ENCODE measurements at regions not wholly inside any gene's neighbourhood (a gene's known extent, or its start where the extent isn't known, plus 50 kb on each side); places are given as distances from the start of the nearest gene placed in this dataset.

DNA sequence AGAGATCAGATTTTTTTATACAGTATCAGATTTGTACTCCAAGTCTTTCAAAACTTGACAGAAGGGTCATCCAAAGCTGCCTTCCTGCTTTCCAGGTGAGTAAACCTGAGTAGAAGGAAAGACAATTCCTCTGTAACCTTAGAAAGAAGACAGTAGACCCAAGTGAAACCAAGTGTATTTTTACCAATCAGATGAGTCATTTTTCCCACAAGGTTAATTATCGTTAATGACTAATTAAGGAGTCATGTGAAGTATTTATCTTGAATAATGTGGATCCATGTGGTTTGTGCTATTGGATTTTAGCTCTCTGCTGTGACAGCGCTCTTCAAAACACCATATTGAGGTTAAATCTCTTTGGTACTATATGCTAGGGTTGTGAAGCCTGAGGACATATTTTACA is 74.0 kb upstream of the PELI2 start:
- Histone ChIP-seq H3K27me3 (no peaks in the 10 kb centered on the region), H3K4me1 (no peaks in the 10 kb centered on the region), H3K9me3 (no peaks in the 10 kb centered on the region), H3K4me3 (replicated peaks in 1 of 3) (no peak overlapping the region), H3K27ac (no peak overlapping the region), H3K36me3 (no peaks in the 10 kb centered on the region)
- TF ChIP-seq POLR2A (IDR thresholded peaks at IDR 0.05), result no peak
- TF ChIP-seq, protein P1, sequence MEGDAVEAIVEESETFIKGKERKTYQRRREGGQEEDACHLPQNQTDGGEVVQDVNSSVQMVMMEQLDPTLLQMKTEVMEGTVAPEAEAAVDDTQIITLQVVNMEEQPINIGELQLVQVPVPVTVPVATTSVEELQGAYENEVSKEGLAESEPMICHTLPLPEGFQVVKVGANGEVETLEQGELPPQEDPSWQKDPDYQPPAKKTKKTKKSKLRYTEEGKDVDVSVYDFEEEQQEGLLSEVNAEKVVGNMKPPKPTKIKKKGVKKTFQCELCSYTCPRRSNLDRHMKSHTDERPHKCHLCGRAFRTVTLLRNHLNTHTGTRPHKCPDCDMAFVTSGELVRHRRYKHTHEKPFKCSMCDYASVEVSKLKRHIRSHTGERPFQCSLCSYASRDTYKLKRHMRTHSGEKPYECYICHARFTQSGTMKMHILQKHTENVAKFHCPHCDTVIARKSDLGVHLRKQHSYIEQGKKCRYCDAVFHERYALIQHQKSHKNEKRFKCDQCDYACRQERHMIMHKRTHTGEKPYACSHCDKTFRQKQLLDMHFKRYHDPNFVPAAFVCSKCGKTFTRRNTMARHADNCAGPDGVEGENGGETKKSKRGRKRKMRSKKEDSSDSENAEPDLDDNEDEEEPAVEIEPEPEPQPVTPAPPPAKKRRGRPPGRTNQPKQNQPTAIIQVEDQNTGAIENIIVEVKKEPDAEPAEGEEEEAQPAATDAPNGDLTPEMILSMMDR (IDR thresholded peaks at IDR 0.05), result no peak
- no peak for DNase-seq
- intact Hi-C loops (cut with DNase I), result no loop called here
- 90 to 97% methylated on average over 2 of the region's 2 CpGs for whole genome bisulfite sequencing, 2 donors

DNA sequence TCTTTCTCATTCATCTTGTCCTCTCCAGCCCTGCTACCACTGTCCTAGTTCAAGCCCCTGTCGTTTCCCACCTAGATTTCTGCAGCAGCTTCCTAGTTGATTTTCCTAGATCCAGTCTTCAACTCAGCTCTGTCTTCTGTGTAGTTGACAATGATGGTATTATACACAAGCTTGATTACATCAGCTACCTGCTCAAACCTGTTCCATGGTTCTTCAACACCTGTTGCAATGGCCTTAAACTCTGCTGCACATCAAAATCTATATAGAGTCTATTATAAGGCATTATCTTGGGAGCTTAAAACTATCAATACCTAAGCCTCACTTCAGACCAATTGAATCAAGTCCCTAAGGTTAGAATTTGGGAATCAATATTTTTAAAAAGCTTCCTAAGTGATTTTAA is 71.7 kb upstream of the PELI2 start:
- TF ChIP-seq POLR2A (IDR thresholded peaks at IDR 0.05), result no peak
- TF ChIP-seq, protein P1 (IDR thresholded peaks at IDR 0.05), result no peak
- H3K4me3 ChIP-seq (replicated peaks in 1 of 3), result no peak overlapping the region
- DNase-seq, result no peak
- H3K27me3 ChIP-seq, result no peaks in the 10 kb centered on the region
- 92 to 94% methylated on average over 1 of the region's 1 CpG for whole genome bisulfite sequencing, 2 donors
- H3K36me3 ChIP-seq, result no peaks in the 10 kb centered on the region
- no peak overlapping the region for H3K27ac ChIP-seq
- H3K4me1 ChIP-seq, result no peaks in the 10 kb centered on the region
- intact Hi-C loops (cut with DNase I), result no loop called here
- no peaks in the 10 kb centered on the region for H3K9me3 ChIP-seq

DNA sequence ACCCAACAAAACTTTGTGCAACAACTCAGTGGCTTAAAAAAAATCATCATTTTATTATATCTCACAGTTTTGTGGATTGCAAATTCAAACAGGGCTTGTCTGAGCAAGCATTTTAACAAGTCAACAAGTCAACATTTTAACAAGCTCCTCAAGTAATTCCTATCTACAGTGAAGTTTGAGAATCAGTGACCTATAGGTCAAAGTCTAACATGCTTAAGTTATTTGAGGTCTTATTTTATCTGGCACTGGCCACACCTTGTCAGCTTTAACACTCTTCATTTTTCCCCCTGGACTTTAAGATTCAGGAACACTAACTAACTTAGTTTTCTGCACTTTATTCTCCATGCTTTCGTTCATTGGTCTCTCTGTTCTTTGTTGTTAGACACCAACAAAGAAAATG is 71.2 kb upstream of the PELI2 start:
- no peak for DNase-seq
- no peak overlapping the region for H3K27ac ChIP-seq
- no peaks in the 10 kb centered on the region for H3K36me3 ChIP-seq
- no peaks in the 10 kb centered on the region for H3K4me1 ChIP-seq
- H3K4me3 ChIP-seq (replicated peaks in 1 of 3), result no peak overlapping the region
- 87 to 91% methylated on average over 1 of the region's 1 CpG for WGBS, 2 donors
- H3K9me3 ChIP-seq, result no peaks in the 10 kb centered on the region
- H3K27me3 ChIP-seq, result no peaks in the 10 kb centered on the region
- intact Hi-C loops (cut with DNase I), result no loop called here
- TF ChIP-seq POLR2A (IDR thresholded peaks at IDR 0.05), result no peak
- TF ChIP-seq, protein P1 (IDR thresholded peaks at IDR 0.05), result no peak

DNA sequence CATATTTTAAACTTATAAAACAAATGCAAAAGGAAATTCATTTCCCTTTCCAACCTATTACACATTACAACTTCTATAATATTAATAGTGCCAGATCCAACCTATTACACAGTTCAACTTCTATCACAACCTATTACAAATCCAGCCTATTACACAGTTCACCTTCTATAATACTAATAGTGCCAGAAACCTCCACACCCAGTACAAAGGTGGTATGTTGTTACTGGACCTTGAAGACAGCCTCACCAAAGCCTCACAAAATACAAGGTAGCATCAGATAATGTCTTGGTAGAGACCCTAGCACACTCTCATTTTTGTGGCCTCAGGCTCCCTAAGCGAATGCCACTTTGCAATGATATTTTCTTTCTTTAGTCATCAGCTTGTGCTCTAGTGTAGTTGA is 68.7 kb upstream of the PELI2 start:
- H3K9me3 ChIP-seq, result no peaks in the 10 kb centered on the region
- H3K27me3 ChIP-seq, result no peaks in the 10 kb centered on the region
- WGBS, 2 donors, result 96 to 97% methylated on average over 1 of the region's 1 CpG
- no peak overlapping the region for H3K4me3 ChIP-seq (replicated peaks in 1 of 3)
- H3K36me3 ChIP-seq, result no peaks in the 10 kb centered on the region
- H3K4me1 ChIP-seq, result no peaks in the 10 kb centered on the region
- no peak for TF ChIP-seq POLR2A (IDR thresholded peaks at IDR 0.05)
- TF ChIP-seq, protein P1 (IDR thresholded peaks at IDR 0.05), result no peak
- no peak for DNase-seq
- intact Hi-C loops (cut with DNase I), result no loop called here
- H3K27ac ChIP-seq, result no peak overlapping the region

DNA sequence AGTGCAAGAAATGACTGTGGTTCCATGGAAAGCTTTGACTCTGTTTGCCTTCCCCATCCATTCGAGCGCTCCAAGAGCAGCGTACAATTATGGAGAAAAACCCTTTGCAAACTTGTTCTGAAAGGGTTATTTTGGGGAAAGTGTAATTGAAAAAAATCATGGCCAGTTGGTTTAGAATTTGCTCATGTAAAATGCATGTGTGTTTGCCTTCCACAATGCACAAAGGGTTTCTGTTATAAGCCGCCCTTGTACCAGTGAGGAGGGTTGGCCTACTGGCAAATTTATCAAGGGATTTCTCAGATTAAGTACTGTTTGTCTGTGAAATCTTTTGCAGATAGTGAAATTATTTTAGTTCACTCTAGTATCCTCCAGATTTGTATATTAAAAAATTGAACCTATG is 62.7 kb upstream of the PELI2 start:
- DNase-seq, result no peak
- WGBS, 2 donors, result 69 to 84% methylated on average over 4 of the region's 4 CpGs
- intact Hi-C loops (cut with DNase I), result no loop called here
- no peak overlapping the region for H3K4me3 ChIP-seq (replicated peaks in 1 of 3)
- H3K27me3 ChIP-seq, result no peaks in the 10 kb centered on the region
- no peak for TF ChIP-seq POLR2A (IDR thresholded peaks at IDR 0.05)
- TF ChIP-seq, protein P1 (IDR thresholded peaks at IDR 0.05), result no peak
- no peak overlapping the region for H3K27ac ChIP-seq
- H3K9me3 ChIP-seq, result no peaks in the 10 kb centered on the region
- H3K36me3 ChIP-seq, result no peaks in the 10 kb centered on the region
- no peaks in the 10 kb centered on the region for H3K4me1 ChIP-seq

Data from thyroid gland (tissue), 4 donors.